HEK293T (cell line): ENCODE measurements at regions not wholly inside any gene's neighbourhood (a gene's known extent, or its start where the extent isn't known, plus 50 kb on each side); places are given as distances from the start of the nearest gene placed in this dataset.

Experiments
- CTCF ChIA-PET: fragments of 350-600 bp; formaldehyde crosslinking; extraction: SDS; loops from one replicate; lab custom pipeline; 2021; ENCODE audit warnings: antibody characterized with exemption, inconsistent platforms; lab: Yijun Ruan, JAX
- POLR2A ChIA-PET: fragments of 350-600 bp; formaldehyde crosslinking; extraction: SDS; loops from one replicate; lab custom pipeline; 2020; ENCODE audit warnings: antibody characterized with exemption, inconsistent platforms; lab: Yijun Ruan, JAX
- DNase-seq: peaks from one replicate; pipeline ENCODE4 v3.0.0; 2012; ENCODE audit warnings: mixed read lengths; ENCODE audit errors: extremely low spot score
- ARNT ChIP-seq: fragments of 450-650 bp; IDR thresholded peaks from 2 replicates; pipeline ENCODE4 v1.6.1; 2017; ENCODE audit warnings: mild to moderate bottlenecking
- BHLHE40 ChIP-seq: fragments of 450-650 bp; IDR thresholded peaks from 2 replicates; pipeline ENCODE4 v1.6.1; 2016; ENCODE audit warnings: mild to moderate bottlenecking, moderate library complexity, borderline replicate concordance
- CTBP1 ChIP-seq: fragments of 450-650 bp; IDR thresholded peaks from 2 replicates; pipeline ENCODE4 v1.6.1; 2016; ENCODE audit warnings: borderline replicate concordance
- ELF4 ChIP-seq: fragments of 450-650 bp; IDR thresholded peaks from 2 replicates; pipeline ENCODE4 v1.6.1; 2017; ENCODE audit warnings: antibody characterized with exemption
- FOXA1 ChIP-seq: fragments of 450-650 bp; IDR thresholded peaks from 2 replicates; pipeline ENCODE4 v1.6.1; 2016; ENCODE audit warnings: mild to moderate bottlenecking
- FOXK2 ChIP-seq: fragments of 450-650 bp; IDR thresholded peaks from 2 replicates; pipeline ENCODE4 v1.6.1; 2016; ENCODE audit warnings: mild to moderate bottlenecking
- FOXM1 ChIP-seq: fragments of 450-650 bp; IDR thresholded peaks from 2 replicates; pipeline ENCODE4 v1.6.1; 2017; ENCODE audit warnings: mild to moderate bottlenecking, borderline replicate concordance
- HDGF ChIP-seq: fragments of 450-650 bp; IDR thresholded peaks from 2 replicates; pipeline ENCODE4 v1.6.1; 2017; ENCODE audit warnings: antibody characterized with exemption, borderline replicate concordance
- L3MBTL2 ChIP-seq: fragments of 450-650 bp; conservative IDR thresholded peaks from 2 replicates; pipeline ENCODE4 v1.6.1; 2016; ENCODE audit warnings: mild to moderate bottlenecking
- LEF1 ChIP-seq: fragments of 450-650 bp; IDR thresholded peaks from 2 replicates; pipeline ENCODE4 v1.6.1; 2017; ENCODE audit warnings: mild to moderate bottlenecking, borderline replicate concordance
- NFRKB ChIP-seq: fragments of 450-650 bp; IDR thresholded peaks from 2 replicates; pipeline ENCODE4 v1.6.1; 2016; ENCODE audit warnings: mild to moderate bottlenecking, moderate library complexity
- PKNOX1 ChIP-seq: fragments of 450-650 bp; IDR thresholded peaks from 2 replicates; pipeline ENCODE4 v1.6.1; 2016
- SP1 ChIP-seq: fragments of 450-650 bp; IDR thresholded peaks from 2 replicates; pipeline ENCODE4 v1.6.1; 2017
- SUZ12 ChIP-seq: fragments of 450-650 bp; IDR thresholded peaks from 2 replicates; pipeline ENCODE4 v1.6.1; 2016; ENCODE audit warnings: mild to moderate bottlenecking
- TARDBP ChIP-seq: fragments of 450-650 bp; IDR thresholded peaks from 2 replicates; pipeline ENCODE4 v1.6.1; 2016
- ZNF384 ChIP-seq: fragments of 450-650 bp; IDR thresholded peaks from 2 replicates; pipeline ENCODE4 v1.6.1; 2016

GRCh38 chr4:95694411-95694810, 145.5 kb upstream of the PDHA2 start:
- TF ChIP-seq SP1, result no peak
- DNase-seq, result no peak
- ChIA-PET POLR2A (no interaction called here), CTCF (no interaction called here)

DNA sequence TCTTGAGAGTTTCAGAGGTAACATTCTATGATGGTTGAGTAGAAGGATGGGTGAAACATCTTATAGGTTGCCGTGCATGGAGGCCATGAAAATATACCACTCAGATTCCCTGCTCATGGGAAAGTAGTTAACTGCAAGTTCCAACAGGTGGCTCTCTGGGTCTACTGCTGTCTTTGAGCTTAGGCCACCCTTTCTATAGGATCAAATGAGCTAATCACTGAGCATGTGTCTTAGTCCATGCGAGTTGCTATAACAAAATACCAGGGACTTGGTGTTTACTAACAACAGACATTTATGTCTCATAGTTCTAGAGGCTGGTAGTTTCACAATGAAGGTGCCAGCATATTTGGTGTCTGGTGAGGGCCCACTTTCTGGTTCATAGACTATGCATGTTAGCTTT, 144.8 kb upstream of the UNC5C start:
- ChIA-PET POLR2A (no interaction called here), CTCF (interaction anchor here (0.6 to 1.2 kb wide), 2 partner anchors 18 to 34 kb away, joined by 4 to 6 read pairs; no protein-coding TSS in a partner anchor)
- DNase-seq, result peak; percentile 12
- no peak for TF ChIP-seq PKNOX1
- TF ChIP-seq BHLHE40, result no peak
- TF ChIP-seq NFRKB, result no peak
- no peak for TF ChIP-seq LEF1

DNA sequence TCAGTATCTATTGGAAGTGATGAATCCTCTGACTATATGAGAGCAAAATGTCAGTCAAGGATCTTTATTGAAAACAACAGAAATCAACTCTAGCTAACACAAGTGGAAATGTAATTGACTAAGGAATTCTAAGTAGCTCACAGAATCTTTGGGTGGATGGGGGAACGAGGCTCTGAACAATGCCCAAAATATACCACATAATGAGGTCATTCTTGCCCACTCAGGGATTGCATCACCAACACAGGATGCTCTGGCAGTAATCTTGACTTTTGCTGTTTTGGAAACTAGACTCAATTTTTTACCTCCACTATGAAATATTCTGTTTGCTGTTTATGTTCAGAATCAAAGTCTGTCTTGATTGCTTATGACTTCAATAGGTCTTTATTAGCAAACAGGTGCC, 127.4 kb upstream of the UNC5C start:
- ChIA-PET CTCF (no interaction called here), POLR2A (no interaction called here)
- TF ChIP-seq HDGF (no peak), L3MBTL2 (no peak)
- DNase-seq, result no peak

- TF ChIP-seq SP1 (no peak), BHLHE40 (no peak), L3MBTL2 (no peak), ARNT (no peak), FOXM1 (no peak)
- DNase-seq, result no peak
- ChIA-PET POLR2A (no interaction called here), CTCF (interaction anchor here (0.8 kb wide), 1 partner anchor 18 kb away, joined by 4 read pairs; no protein-coding TSS in a partner anchor)
These were observed 126.8 kb upstream of the UNC5C start for GRCh38 chr4:95675623-95676022.

DNA sequence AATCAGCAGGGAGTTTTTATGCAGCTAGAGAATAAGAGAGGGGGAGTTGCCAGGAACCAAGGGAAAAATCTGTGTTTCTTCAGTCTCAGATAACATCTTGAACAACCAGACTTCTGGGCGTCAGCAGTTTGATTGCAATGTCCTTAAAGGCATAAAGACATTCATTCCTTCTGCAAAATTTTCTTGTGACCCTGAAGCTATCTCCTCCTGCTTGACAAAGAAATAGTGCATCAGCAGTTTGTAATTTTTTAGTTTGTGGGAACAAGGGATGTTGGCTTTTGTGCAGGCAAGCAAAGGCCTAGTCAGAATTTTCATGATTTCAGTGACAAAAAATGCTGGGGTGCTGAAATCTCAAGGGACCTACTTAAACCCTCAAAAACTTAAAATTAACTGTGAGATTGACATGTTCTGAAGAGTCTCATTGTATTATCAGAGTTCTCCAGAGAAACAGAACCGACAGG, 125.8 kb upstream of the UNC5C start:
- ChIA-PET POLR2A (no interaction called here), CTCF (interaction anchor here (0.6 kb wide), 1 partner anchor 12 kb away, joined by 3 read pairs; no protein-coding TSS in a partner anchor)
- no peak for DNase-seq
- TF ChIP-seq ELF4, result no peak
- TF ChIP-seq FOXA1, result no peak
- no peak for TF ChIP-seq NFRKB
- TF ChIP-seq CTBP1, result no peak
- no peak for TF ChIP-seq HDGF
- TF ChIP-seq SUZ12, result no peak
- no peak for TF ChIP-seq BHLHE40
- TF ChIP-seq L3MBTL2, result no peak
- no peak for TF ChIP-seq FOXM1
- TF ChIP-seq SP1, result no peak
- TF ChIP-seq TARDBP, result no peak

- CTCF ChIA-PET, result no interaction called here
- no peak for DNase-seq
- POLR2A ChIA-PET, result no interaction called here
- no peak for TF ChIP-seq LEF1
- TF ChIP-seq ARNT, result no peak
- no peak for TF ChIP-seq L3MBTL2
- no peak for TF ChIP-seq TARDBP
- TF ChIP-seq FOXK2, result no peak
- TF ChIP-seq NFRKB, result no peak
- TF ChIP-seq ZNF384, result no peak
- no peak for TF ChIP-seq SUZ12
- no peak for TF ChIP-seq FOXA1
- TF ChIP-seq SP1, result no peak
- no peak for TF ChIP-seq HDGF
- TF ChIP-seq ELF4, result no peak
- TF ChIP-seq CTBP1, result no peak
- no peak for TF ChIP-seq FOXM1
- TF ChIP-seq PKNOX1, result no peak
- TF ChIP-seq BHLHE40, result no peak
These were observed 124.0 kb upstream of the UNC5C start for GRCh38 chr4:95672811-95673210.

GRCh38 chr4:95660719-95661118, 111.9 kb upstream of the UNC5C start:
- no peak for DNase-seq
- ChIA-PET POLR2A (no interaction called here), CTCF (no interaction called here)
- TF ChIP-seq SUZ12, result no peak
- TF ChIP-seq SP1, result no peak
- no peak for TF ChIP-seq PKNOX1
- TF ChIP-seq CTBP1, result no peak
- TF ChIP-seq L3MBTL2, result no peak
- TF ChIP-seq TARDBP, result no peak
- TF ChIP-seq ZNF384, result no peak
- no peak for TF ChIP-seq ARNT
- TF ChIP-seq ELF4, result no peak
- no peak for TF ChIP-seq HDGF
- no peak for TF ChIP-seq FOXM1
- TF ChIP-seq FOXA1, result no peak
- no peak for TF ChIP-seq NFRKB
- no peak for TF ChIP-seq LEF1
- no peak for TF ChIP-seq FOXK2
- no peak for TF ChIP-seq BHLHE40
